GM12892 (cell line): ENCODE measurements at regions not wholly inside any gene's neighbourhood (a gene's known extent, or its start where the extent isn't known, plus 50 kb on each side); places are given as distances from the start of the nearest gene placed in this dataset.
"Not testable (repeated sequence)": the region's sequence is repeated elsewhere in the genome, so short reads cannot be mapped to it uniquely, and the experiment has no call there.

Source experiments
- DNase-seq: peaks from one replicate; pipeline ENCODE4 v3.0.0; 2011; ENCODE audit not compliant: insufficient read length
- FAIRE-seq: peaks from 2 replicates; lab custom pipeline; 2011; peaks lifted over from hg19 to GRCh38; lab: Jason Lieb, UNC
- POLR2A ChIP-seq: IDR thresholded peaks from 2 replicates; pipeline ENCODE4 v1.6.1; 2011; ENCODE audit warnings: low read depth, low read length, control low read depth
- POLR2AphosphoS5 ChIP-seq: IDR thresholded peaks from 2 replicates; pipeline ENCODE4 v1.6.1; 2011; ENCODE audit warnings: low read depth, low read length, control low read depth
- TAF1 ChIP-seq: IDR thresholded peaks from 2 replicates; pipeline ENCODE4 v1.6.1; 2011; ENCODE audit warnings: low read depth, mild to moderate bottlenecking, control low read depth, low read length, borderline replicate concordance

- FAIRE-seq: no peak
- TF ChIP-seq TAF1: no peak
- DNase-seq: no peak
Observed at GRCh38 chr6:27728442-27728841, 183.8 kb downstream of the OR2B2 start.

- DNase-seq (no peak), FAIRE-seq (no peak)
- TF ChIP-seq TAF1: no peak
Observed at GRCh38 chr6:27726619-27727023, 185.6 kb downstream of the OR2B2 start.

DNA sequence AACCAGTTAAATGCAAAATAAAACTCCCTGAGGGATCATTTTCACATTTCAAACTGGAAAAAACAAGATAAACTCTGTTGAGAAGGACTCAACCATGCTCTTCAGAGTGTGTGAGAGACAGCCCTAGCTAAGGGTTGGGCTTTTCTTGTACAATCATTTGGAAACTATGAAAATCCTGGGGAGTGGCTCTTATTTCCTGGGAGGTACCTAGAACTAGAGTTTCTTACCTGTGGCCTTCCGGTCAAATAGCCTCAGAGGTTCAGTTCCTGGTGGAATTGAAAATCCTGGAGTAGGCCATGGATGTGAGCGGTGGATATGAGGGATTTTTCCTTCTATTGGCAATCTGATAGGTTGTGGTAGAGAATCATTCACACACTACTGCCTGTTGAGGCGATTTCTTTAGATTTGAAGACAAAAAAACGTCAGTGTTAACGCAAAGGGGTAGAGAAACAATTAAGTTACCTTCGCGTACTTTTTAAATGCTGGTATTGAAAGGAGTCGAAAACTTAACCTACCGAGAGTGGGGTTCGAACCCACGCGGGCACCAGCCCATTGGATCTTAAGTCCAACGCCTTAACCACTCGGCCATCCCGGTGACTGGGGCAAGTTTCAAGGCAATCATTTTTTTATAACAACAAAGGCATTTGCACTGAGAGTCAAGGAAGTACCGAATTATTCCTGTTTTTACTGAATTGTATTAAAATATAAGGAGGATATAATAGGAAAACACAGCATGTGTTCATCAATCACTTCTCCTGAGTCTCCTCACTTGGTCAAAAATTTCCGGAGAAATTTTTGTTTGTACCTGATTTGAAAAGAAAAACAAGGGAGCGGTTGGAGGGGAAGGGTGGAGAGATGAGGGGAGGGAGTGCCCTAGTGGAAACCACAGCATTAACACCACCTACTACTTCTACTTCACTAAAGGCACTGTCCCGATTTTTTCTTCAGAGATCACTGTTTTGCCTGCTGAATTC, 191.3 kb downstream of the OR2B2 start:
- FAIRE-seq: no peak
- no peak for TF ChIP-seq POLR2A
- TF ChIP-seq POLR2AphosphoS5: no peak
- no peak for TF ChIP-seq TAF1
- no peak for DNase-seq

- FAIRE-seq: peak; percentile 14
- DNase-seq: not testable (repeated sequence)
Observed at GRCh38 chr6:27719039-27719438, 193.2 kb downstream of the OR2B2 start.

- no peak for TF ChIP-seq TAF1
- TF ChIP-seq POLR2AphosphoS5: no peak
- TF ChIP-seq POLR2A: no peak
- DNase-seq: no peak
- no peak for FAIRE-seq
Observed at GRCh38 chr6:27706431-27706830, 205.8 kb downstream of the OR2B2 start.

DNA sequence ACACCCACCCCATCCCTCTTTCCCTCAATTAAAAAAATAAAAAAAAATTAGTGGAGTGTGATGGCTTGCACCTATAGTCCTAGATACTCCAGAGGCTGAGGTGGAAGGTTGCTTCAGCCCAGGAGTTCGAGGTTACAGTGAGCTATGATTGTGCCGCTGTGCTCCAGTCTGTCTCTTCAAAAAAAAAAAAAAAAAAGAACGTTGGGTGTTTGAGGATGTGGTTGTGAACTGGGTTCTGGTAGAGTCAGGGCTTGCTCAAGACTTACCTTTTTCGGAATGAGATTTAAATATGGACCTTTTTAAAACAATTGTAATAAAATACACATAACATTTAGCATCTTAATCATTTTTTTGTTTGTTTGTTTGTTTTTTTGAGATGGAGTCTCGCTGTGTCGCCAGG, 211.9 kb downstream of the OR2B2 start:
- no peak for TF ChIP-seq POLR2A
- TF ChIP-seq TAF1: no peak
- TF ChIP-seq POLR2AphosphoS5: no peak
- DNase-seq: no peak
- FAIRE-seq: no peak

- FAIRE-seq: no peak
- TF ChIP-seq POLR2A: no peak
- no peak for DNase-seq
Observed at GRCh38 chr6:27694547-27694874, 217.7 kb downstream of the OR2B2 start.

DNA sequence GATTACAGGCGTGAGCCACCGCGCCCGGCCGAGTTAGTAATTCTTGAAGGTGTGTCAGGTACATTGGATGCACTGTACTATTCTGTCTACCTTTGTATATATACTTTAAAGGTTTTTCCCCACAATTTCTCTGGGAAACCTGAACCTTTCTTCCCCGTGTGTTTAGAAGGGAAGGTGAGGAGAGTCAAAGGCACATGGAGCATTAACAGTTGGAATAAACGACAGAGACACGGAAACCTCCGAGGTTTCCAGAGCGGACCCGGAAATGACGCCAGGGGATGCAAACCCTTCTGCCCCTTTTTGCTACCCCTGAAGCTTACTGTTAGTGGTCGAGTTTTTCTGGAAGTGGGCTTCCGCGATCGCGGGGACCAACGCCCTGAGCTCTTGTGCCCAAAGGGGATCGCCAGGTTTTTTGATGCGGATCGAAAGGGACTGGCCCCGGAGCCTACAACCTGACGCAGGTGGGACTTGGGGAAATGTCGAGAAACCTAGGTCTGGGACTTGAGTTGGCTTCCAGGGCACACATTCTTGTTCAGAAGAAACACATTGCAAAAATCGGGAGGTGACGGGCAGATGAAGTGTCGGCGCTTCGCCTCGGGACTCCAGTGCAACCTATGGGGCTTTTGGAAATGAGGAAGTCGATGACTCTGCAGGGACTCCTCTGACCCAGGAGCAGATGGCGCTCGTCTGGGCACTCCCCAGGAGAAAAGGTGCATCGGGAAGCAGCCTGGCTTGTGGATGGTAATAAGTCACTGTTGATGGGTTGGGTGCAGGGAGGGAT, 218.2 kb downstream of the OR2B2 start:
- DNase-seq (peak; percentile 50), FAIRE-seq (peak; percentile 79)
- TF ChIP-seq TAF1: peak; percentile 36; the same call in 1 of the 2 replicates
- peak; percentile 65 for TF ChIP-seq POLR2AphosphoS5
- TF ChIP-seq POLR2A: peak; percentile 67

DNA sequence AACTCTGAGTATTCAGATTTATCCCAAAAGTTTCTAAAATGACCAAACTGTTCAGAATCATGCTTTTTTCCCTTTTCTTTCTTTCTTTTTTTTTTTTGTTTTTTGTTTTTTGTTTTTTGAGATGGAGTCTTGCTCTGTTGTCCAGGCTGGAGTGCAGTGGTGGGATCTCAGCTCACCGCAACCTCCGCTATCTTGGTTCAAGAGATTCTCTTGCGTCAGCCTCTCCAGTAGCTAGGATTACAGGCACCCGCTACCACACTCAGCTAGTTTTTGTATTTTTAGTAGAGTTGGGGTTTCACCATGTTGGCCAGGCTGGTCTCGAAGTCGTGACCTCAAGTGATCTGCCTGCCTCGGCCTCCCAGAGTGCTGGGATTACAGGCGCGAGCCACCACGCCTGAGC, 219.2 kb upstream of the ZNF184 start:
- FAIRE-seq, DNase-seq: not testable (repeated sequence)

DNA sequence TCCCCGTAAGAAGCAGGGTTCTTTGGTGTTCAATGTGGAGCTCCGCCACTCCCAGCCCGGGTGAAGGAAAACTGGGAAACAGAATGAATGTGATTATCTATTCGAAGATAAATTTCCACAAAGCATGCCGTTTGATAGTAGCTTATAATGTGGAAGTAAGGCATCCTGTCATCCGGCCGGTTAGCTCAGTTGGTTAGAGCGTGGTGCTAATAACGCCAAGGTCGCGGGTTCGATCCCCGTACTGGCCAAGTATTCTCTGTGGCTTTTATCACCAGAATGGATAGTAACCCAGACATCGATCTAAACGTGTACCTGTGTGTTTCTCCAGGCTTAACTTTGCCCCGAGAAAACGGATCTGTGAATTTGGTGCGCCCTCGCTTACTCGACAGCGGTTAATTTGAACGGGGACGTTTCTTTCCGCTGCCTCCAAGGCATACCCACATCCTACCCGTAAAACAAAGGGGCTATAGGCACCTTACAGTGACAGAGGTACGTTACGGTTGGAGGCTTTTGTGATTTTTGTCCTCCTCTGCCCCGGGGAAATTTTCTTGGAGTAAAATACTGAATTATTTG, 215.2 kb upstream of the ZNF184 start:
- TF ChIP-seq TAF1 (no peak), POLR2A (no peak), POLR2AphosphoS5 (no peak)
- DNase-seq (peak; percentile 39), FAIRE-seq (peak; percentile 95)

GRCh38 chr6:27687154-27688013, 214.5 kb upstream of the ZNF184 start:
- peak; percentile 76 for FAIRE-seq
- peak; percentile 64 for DNase-seq
- TF ChIP-seq POLR2A (no peak), TAF1 (no peak), POLR2AphosphoS5 (no peak)
